WTC11 (cell line): ENCODE measurements at regions not wholly inside any gene's neighbourhood (a gene's known extent, or its start where the extent isn't known, plus 50 kb on each side); places are given as distances from the start of the nearest gene placed in this dataset.

Source experiments
- ATAC-seq: fragments of 200-7000 bp; cut with Tn5 transposase; 2 replicates; pipeline ENCODE4 v1.10.0; 2021; ENCODE audit warnings: mild to moderate bottlenecking, moderate library complexity
- CTCF ChIA-PET: fragments of 300-600 bp; sonication (Branson Sonifier 250); formaldehyde crosslinking; loops from one replicate; lab custom pipeline; 2021; ENCODE audit warnings: antibody characterized with exemption; lab: Charles Lee
- POLR2A ChIA-PET: fragments of 350-600 bp; sonication (Branson Sonifier 250); formaldehyde crosslinking; loops from one replicate; lab custom pipeline; 2021; ENCODE audit warnings: antibody characterized with exemption; lab: Charles Lee
- DNase-seq: peaks from one replicate; pipeline ENCODE4 v3.0.0; 2021; ENCODE audit warnings: low spot score
- H3K27ac Mint-ChIP-seq: 2 replicates; pipeline ENCODE4 v1.8.0; 2021; ENCODE audit warnings: mixed read lengths
- H3K27me3 Mint-ChIP-seq: 2 replicates; pipeline ENCODE4 v1.8.0; 2021; ENCODE audit warnings: low read depth, mild to moderate bottlenecking, moderate library complexity, mixed read lengths
- H3K36me3 Mint-ChIP-seq: 2 replicates; pipeline ENCODE4 v1.8.0; 2021; ENCODE audit warnings: mixed read lengths
- H3K4me1 Mint-ChIP-seq: 2 replicates; pipeline ENCODE4 v1.8.0; 2022; ENCODE audit warnings: mixed read lengths
- H3K4me3 Mint-ChIP-seq: 2 replicates; pipeline ENCODE4 v1.8.0; 2021; ENCODE audit warnings: mild to moderate bottlenecking, moderate library complexity, mixed read lengths
- H3K9me3 Mint-ChIP-seq: 2 replicates; pipeline ENCODE4 v1.8.0; 2021; ENCODE audit warnings: mixed read lengths
- CREM ChIP-seq: sonication (generic); formaldehyde crosslinking; IDR thresholded peaks from 2 replicates; pipeline ENCODE4 v1.8.1; 2022; ENCODE audit warnings: mild to moderate bottlenecking, missing genetic modification reagents, moderate library complexity
- JAZF1 ChIP-seq: fragments of 250-450 bp; sonication (Bioruptor Pico); IDR thresholded peaks from 2 replicates; pipeline ENCODE4 v1.9.0; 2021; ENCODE audit warnings: moderate library complexity, mild to moderate bottlenecking, inconsistent platforms
- KAT7 ChIP-seq: sonication (generic); formaldehyde crosslinking; IDR thresholded peaks from 2 replicates; pipeline ENCODE4 v1.8.1; 2023; ENCODE audit warnings: missing genetic modification reagents, mild to moderate bottlenecking, borderline replicate concordance
- OVOL2 ChIP-seq: fragments of 250-450 bp; sonication (Bioruptor Pico); IDR thresholded peaks from 2 replicates; pipeline ENCODE4 v1.9.0; 2021; ENCODE audit warnings: mild to moderate bottlenecking, borderline replicate concordance
- PRDM15 ChIP-seq: sonication (generic); formaldehyde crosslinking; IDR thresholded peaks from 2 replicates; pipeline ENCODE4 v1.8.0; 2022; ENCODE audit warnings: missing genetic modification reagents
- SMAD4 ChIP-seq: sonication (generic); formaldehyde crosslinking; IDR thresholded peaks from 2 replicates; pipeline ENCODE4 v1.8.0; 2022; ENCODE audit warnings: mild to moderate bottlenecking, missing genetic modification reagents
- ZNF121 ChIP-seq: sonication (generic); formaldehyde crosslinking; IDR thresholded peaks from 2 replicates; pipeline ENCODE4 v1.8.0; 2023; ENCODE audit warnings: missing genetic modification reagents
- ZNF232 ChIP-seq: sonication (generic); formaldehyde crosslinking; IDR thresholded peaks from 2 replicates; pipeline ENCODE4 v1.8.0; 2022; ENCODE audit warnings: mild to moderate bottlenecking, missing genetic modification reagents
- ZNF281 ChIP-seq: sonication (generic); formaldehyde crosslinking; IDR thresholded peaks from 2 replicates; pipeline ENCODE4 v1.8.0; 2023; ENCODE audit warnings: mild to moderate bottlenecking, missing genetic modification reagents
- ZNF416 ChIP-seq: fragments of 250-450 bp; sonication (Bioruptor Pico); IDR thresholded peaks from 2 replicates; pipeline ENCODE4 v1.9.0; 2021; ENCODE audit warnings: mild to moderate bottlenecking, inconsistent platforms
- TF ChIP-seq, protein P1 (sequence below): fragments of 250-450 bp; sonication (Bioruptor Pico); conservative IDR thresholded peaks from 2 replicates; pipeline ENCODE4 v1.9.0; 2021; ENCODE audit warnings: mild to moderate bottlenecking
- TF ChIP-seq, protein P2 (sequence below): sonication (generic); formaldehyde crosslinking; IDR thresholded peaks from 2 replicates; pipeline ENCODE4 v1.8.1; 2023; ENCODE audit warnings: mild to moderate bottlenecking, missing genetic modification reagents, moderate library complexity
- TF ChIP-seq, protein P3 (sequence below): fragments of 250-450 bp; sonication (Bioruptor Pico); IDR thresholded peaks from 2 replicates; pipeline ENCODE4 v1.9.0; 2021; ENCODE audit warnings: mild to moderate bottlenecking, borderline replicate concordance
- TF ChIP-seq, protein P4 (sequence below): fragments of 250-450 bp; sonication (Bioruptor Pico); IDR thresholded peaks from 2 replicates; pipeline ENCODE4 v1.9.0; 2021; ENCODE audit warnings: mild to moderate bottlenecking
- TF ChIP-seq, protein P5 (sequence below): sonication (generic); formaldehyde crosslinking; IDR thresholded peaks from 2 replicates; pipeline ENCODE4 v1.8.0; 2023; ENCODE audit warnings: missing genetic modification reagents, mild to moderate bottlenecking, borderline replicate concordance
- TF ChIP-seq, protein P6 (sequence below): sonication (generic); formaldehyde crosslinking; IDR thresholded peaks from 2 replicates; pipeline ENCODE4 v1.8.0; 2022; ENCODE audit warnings: mild to moderate bottlenecking, missing genetic modification reagents

GRCh38 chr5:133756036-133756435 is 143.7 kb upstream of the FSTL4 start (continued):
- TF ChIP-seq, protein P1, sequence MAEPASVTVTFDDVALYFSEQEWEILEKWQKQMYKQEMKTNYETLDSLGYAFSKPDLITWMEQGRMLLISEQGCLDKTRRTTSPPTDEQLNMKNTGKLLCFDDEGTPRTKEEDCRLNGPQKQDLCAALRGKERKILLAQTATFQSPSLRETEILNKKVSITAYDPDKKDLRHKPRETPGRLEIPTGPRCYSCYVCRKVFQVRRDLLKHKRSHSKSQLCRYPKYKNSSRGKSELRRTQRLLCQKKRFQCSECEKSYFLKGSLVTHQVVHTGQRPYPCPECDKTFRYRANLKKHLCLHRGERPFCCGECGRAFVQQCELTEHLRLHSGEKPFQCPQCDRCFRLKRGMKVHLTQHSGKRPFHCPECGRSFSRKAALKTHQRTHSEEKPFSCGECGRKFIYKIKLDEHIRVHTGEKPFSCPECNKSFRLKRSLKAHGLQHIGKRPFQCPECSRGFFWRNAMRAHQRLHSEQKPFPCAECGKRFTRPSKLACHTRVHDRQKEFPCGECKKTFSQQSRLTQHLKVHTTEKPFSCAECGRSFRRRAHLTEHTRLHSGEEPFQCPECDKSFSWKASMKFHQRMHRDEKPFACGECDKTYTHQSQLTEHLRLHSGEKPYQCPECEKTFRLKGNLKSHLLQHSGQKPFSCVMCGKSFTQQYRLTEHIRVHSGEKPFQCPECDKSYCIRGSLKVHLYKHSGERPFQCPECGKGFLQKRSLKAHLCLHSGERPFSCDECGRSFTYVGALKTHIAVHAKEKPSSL: no peak
- TF ChIP-seq JAZF1 (CRISPR knock-in tag) (no peak), KAT7 (CRISPR knock-in tag) (no peak), PRDM15 (CRISPR knock-in tag) (no peak), SMAD4 (CRISPR knock-in tag) (no peak), ZNF416 (CRISPR knock-in tag) (no peak), CREM (CRISPR knock-in tag) (no peak), ZNF121 (CRISPR knock-in tag) (no peak)
- TF ChIP-seq, protein P2, sequence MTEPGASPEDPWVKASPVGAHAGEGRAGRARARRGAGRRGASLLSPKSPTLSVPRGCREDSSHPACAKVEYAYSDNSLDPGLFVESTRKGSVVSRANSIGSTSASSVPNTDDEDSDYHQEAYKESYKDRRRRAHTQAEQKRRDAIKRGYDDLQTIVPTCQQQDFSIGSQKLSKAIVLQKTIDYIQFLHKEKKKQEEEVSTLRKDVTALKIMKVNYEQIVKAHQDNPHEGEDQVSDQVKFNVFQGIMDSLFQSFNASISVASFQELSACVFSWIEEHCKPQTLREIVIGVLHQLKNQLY: no peak
- TF ChIP-seq, protein P3, sequence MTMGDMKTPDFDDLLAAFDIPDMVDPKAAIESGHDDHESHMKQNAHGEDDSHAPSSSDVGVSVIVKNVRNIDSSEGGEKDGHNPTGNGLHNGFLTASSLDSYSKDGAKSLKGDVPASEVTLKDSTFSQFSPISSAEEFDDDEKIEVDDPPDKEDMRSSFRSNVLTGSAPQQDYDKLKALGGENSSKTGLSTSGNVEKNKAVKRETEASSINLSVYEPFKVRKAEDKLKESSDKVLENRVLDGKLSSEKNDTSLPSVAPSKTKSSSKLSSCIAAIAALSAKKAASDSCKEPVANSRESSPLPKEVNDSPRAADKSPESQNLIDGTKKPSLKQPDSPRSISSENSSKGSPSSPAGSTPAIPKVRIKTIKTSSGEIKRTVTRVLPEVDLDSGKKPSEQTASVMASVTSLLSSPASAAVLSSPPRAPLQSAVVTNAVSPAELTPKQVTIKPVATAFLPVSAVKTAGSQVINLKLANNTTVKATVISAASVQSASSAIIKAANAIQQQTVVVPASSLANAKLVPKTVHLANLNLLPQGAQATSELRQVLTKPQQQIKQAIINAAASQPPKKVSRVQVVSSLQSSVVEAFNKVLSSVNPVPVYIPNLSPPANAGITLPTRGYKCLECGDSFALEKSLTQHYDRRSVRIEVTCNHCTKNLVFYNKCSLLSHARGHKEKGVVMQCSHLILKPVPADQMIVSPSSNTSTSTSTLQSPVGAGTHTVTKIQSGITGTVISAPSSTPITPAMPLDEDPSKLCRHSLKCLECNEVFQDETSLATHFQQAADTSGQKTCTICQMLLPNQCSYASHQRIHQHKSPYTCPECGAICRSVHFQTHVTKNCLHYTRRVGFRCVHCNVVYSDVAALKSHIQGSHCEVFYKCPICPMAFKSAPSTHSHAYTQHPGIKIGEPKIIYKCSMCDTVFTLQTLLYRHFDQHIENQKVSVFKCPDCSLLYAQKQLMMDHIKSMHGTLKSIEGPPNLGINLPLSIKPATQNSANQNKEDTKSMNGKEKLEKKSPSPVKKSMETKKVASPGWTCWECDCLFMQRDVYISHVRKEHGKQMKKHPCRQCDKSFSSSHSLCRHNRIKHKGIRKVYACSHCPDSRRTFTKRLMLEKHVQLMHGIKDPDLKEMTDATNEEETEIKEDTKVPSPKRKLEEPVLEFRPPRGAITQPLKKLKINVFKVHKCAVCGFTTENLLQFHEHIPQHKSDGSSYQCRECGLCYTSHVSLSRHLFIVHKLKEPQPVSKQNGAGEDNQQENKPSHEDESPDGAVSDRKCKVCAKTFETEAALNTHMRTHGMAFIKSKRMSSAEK (CRISPR knock-in tag): no peak
- TF ChIP-seq, protein P4, sequence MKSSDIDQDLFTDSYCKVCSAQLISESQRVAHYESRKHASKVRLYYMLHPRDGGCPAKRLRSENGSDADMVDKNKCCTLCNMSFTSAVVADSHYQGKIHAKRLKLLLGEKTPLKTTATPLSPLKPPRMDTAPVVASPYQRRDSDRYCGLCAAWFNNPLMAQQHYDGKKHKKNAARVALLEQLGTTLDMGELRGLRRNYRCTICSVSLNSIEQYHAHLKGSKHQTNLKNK (CRISPR knock-in tag): no peak

DNA sequence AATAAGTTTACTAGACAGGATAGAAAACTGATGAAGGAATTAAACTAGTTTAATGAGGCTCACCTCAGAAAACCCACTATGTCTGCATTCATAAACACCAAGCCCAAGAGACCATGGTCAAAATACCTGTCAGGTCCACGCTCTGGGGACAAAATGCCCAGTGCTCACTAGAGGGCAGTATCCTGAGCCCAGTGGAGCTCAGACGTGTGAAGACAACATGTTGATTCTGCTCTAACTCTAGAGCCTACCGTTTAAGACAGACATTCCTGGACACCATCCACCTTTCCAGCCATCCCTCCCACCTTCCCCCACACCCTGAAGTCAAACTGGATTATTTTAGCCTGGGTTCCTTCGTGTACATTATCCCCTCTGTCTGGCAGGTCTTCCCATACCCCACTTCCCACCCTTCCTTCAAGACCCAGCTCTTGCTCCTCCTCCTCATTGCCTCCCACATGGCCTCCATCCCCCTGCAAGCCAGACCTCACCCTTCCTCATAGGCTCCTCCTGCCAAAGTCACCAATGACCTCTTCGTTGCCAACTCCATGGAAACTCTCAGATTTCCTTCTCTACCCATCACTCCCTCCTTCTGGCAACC is 142.3 kb upstream of the FSTL4 start:
- no peak overlapping the region for H3K4me3 Mint-ChIP-seq
- DNase-seq: peak; percentile 62
- no peaks in the 10 kb centered on the region for H3K4me1 Mint-ChIP-seq
- peak; percentile 91 for ATAC-seq
- H3K27ac Mint-ChIP-seq: no peak overlapping the region
- ChIA-PET POLR2A (no interaction called here), CTCF (interaction anchor here (0.6 to 2.1 kb wide), 29 partner anchors 9 to 333 kb away, joined by 3 to 10 read pairs (median 3); no protein-coding TSS in a partner anchor)
- H3K27me3 Mint-ChIP-seq: peaks cover 20% of the 10 kb centered on the region
- H3K9me3 Mint-ChIP-seq: no peaks in the 10 kb centered on the region
- H3K36me3 Mint-ChIP-seq: no peaks in the 10 kb centered on the region
- no peak for TF ChIP-seq ZNF232 (CRISPR knock-in tag)
- TF ChIP-seq ZNF281: no peak
- TF ChIP-seq, protein P5, sequence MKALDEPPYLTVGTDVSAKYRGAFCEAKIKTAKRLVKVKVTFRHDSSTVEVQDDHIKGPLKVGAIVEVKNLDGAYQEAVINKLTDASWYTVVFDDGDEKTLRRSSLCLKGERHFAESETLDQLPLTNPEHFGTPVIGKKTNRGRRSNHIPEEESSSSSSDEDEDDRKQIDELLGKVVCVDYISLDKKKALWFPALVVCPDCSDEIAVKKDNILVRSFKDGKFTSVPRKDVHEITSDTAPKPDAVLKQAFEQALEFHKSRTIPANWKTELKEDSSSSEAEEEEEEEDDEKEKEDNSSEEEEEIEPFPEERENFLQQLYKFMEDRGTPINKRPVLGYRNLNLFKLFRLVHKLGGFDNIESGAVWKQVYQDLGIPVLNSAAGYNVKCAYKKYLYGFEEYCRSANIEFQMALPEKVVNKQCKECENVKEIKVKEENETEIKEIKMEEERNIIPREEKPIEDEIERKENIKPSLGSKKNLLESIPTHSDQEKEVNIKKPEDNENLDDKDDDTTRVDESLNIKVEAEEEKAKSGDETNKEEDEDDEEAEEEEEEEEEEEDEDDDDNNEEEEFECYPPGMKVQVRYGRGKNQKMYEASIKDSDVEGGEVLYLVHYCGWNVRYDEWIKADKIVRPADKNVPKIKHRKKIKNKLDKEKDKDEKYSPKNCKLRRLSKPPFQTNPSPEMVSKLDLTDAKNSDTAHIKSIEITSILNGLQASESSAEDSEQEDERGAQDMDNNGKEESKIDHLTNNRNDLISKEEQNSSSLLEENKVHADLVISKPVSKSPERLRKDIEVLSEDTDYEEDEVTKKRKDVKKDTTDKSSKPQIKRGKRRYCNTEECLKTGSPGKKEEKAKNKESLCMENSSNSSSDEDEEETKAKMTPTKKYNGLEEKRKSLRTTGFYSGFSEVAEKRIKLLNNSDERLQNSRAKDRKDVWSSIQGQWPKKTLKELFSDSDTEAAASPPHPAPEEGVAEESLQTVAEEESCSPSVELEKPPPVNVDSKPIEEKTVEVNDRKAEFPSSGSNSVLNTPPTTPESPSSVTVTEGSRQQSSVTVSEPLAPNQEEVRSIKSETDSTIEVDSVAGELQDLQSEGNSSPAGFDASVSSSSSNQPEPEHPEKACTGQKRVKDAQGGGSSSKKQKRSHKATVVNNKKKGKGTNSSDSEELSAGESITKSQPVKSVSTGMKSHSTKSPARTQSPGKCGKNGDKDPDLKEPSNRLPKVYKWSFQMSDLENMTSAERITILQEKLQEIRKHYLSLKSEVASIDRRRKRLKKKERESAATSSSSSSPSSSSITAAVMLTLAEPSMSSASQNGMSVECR (CRISPR knock-in tag): no peak
- no peak for TF ChIP-seq OVOL2 (CRISPR knock-in tag)
- TF ChIP-seq, protein P6, sequence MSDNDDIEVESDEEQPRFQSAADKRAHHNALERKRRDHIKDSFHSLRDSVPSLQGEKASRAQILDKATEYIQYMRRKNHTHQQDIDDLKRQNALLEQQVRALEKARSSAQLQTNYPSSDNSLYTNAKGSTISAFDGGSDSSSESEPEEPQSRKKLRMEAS (CRISPR knock-in tag): 0 out of 2 replicates have a peak, but pooled peaks have one; percentile 27
